ENCODE measurements at regions not wholly inside any gene's neighbourhood (a gene's known extent, or its start where the extent isn't known, plus 50 kb on each side); places are given as distances from the start of the nearest gene placed in this dataset.

DNA sequence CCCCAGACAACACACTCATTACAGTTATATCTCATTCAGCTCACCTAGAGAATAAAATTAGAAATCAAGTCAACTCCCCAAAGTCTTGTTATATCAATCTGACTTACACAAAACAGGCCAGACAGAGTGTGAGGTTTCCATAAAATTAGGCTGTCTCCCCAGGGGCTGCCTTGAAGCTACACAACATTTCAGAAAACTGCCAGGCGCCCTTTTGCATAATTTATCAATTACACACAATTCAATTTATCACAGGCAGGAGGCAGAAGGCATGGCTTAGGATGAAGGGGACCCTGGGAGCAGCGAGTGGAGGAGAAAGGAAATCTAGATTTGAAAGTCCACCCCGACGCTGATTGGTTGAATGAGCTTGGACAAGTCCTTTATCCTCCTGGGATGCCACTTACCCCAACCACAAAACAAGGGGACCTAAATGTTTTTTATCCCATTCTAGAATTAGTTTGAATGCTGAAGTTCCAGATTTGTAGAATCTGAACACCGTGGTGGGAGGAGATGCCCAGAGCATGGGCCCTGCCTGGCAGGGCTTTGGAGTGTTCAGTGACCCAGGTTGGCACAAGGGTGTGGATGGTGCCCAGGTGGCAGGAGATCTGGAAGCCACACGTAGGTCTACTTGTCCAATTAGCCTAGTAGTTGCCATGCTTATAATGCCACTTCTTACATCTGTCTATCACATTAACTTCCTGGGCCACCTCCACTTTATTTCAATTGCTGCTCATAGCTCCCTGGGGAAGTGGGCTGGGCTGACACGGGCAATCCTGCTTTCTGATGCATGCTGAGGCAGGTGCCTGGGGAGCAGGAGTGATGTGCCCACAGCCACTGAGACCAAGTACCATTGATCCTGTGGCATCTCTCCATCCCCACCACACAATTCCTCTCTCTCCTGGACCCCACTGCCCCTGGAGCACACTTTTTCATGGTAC, 119.8 kb upstream of the TLE3 start:
- DNase-seq (ENCODE audit: extremely low read depth in 1 of 2, low read depth in 1 of 2), result no peak

DNA sequence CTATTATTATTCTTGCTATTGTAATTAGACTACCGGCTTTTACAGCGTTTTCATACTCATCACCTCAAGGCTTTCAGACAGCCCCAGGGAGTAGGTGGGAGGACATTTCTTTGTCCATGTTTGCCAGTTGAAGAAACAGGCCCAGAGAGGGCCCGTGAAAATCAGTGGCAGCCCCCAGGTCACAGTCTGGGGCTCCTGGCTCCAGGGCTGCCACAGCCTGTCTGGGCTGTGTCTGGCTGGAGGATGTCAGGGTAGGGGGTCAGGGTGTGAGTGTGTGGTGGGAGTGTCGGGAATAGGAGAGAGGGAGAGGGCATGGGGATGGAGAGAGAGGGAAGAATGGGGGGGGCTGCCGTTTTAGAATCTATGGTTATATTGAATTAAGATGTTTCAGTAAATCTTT, 118.2 kb upstream of the TLE3 start:
- DNase-seq (ENCODE audit: extremely low read depth in 1 of 2, low read depth in 1 of 2), result no peak

DNA sequence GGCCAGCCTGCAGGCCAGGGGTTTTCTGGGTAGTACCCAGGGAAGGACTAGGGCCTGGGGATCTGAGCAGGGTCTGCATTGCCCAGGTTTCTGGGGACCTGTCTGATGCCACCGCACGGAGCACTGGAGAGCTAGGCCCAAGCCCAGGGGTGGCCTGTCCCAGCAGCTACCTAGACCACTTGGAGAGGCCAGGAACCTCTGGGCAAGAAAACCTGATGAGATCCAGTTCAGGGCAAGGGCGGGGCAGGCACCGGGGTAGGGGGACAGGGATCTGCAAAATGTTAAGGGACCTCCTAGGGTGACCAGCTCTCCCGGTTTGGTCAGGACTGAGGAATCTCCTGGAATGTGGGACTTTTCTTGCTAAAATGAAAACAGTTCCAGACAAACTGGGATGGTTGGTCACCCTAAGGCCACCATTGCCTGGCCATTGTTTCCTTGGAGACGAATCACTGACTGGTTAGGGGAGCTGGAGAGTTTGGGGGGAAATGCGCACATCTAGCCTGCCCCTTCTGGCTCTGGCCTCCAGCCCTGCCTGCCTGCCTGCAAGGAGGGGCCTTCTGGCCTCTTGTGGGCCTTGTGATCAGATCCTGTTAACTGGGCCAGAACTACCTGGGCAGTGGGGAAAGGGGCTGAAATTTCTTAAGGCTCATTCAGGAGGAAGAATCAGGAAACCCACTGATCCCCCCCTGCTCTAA, 117.4 kb upstream of the TLE3 start:
- no peak for DNase-seq (ENCODE audit: extremely low read depth in 1 of 2, low read depth in 1 of 2)

DNA sequence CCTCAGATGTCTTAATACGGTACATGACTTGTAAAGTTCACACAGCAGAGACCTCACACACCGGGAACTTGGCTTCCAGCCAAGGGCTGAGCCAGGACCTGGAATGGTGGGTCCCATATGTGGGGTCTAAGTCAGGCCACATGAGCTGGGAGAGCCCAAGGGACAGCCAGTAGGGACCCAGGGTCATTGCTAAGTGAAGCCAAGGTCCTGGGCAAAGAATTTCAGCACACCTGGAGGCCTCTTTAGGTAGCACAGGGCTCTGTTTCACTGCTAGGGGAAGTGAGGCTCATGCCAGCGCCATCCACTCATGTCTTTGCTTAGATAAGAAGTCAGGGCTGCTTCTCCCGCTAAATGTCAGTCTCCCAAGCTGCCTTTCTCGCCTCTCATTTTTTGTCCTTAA, 116.6 kb upstream of the TLE3 start:
- no peak for DNase-seq (ENCODE audit: extremely low read depth in 1 of 2, low read depth in 1 of 2)

DNA sequence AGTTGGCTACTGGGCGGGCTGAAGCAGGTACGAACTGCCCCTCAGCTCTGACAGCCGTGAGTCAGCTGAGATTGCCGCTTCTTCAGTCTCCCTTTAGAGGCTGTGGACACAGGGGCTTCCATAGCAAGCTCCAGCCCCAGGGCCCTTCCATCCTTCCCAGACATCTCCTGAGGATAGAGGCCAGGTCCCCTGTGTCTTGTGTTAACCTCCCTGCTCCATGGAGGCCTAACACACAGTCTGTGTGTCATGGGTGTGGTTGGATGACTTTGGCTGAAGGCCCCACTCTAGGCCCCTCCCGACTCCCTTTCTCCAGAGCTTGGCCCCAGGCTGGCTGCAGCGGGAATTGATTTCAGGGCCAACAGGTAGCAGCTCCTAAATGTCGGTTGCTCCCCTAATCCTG, 116.1 kb upstream of the TLE3 start:
- DNase-seq (ENCODE audit: extremely low read depth in 1 of 2, low read depth in 1 of 2), result no peak

DNA sequence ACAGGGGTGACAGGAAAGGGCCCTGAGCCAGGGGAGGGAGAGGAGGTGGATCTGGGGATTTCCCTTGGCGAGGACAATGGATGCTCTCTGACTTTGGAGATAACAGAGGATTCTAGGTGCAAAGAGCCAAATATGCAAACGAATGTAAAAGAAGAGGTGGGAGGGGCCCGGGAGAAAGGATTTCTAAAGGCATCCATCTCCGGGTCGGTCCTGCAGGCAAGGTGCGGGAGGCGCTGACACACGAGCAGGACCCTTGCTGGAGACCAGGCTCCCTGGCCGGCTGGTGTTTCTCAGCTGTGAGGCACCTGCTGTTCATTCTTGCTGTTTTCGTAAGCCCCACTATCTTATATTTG, 115.2 kb upstream of the TLE3 start:
- DNase-seq (ENCODE audit: extremely low read depth in 1 of 2, low read depth in 1 of 2), result no peak

DNA sequence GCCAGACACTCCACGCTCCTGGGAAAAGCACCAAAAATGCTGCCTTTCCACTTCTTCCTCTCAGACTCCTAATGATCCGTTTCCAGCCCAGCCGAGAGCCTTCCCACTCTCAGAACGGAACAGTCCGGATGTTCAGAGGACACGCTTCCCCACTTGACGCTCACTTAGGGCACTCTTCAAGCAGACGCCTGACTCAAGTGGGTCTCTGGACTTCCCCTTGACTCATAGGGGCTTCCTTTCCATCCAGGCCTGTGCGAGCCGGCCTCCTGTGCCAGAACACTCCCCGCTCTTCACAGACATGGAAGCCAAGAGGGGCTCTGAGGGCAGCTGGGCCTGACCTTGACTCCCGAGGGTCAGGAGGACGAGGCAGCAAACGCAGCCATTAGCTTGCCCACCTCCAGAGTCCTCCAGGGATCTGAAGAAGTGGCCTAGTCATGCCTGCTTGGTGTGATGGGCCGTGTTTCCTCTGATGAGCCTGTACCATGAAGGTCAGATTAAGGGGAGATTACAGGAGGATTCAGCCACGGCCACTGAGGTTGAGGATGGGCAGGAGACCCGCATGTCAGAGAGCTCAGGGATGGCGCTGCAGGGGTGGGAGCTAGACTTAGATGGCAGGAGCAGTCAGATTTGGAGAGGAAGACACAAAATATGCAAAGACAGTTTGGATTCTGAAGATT, 114.7 kb upstream of the TLE3 start:
- no peak for DNase-seq (ENCODE audit: extremely low read depth in 1 of 2, low read depth in 1 of 2)

DNA sequence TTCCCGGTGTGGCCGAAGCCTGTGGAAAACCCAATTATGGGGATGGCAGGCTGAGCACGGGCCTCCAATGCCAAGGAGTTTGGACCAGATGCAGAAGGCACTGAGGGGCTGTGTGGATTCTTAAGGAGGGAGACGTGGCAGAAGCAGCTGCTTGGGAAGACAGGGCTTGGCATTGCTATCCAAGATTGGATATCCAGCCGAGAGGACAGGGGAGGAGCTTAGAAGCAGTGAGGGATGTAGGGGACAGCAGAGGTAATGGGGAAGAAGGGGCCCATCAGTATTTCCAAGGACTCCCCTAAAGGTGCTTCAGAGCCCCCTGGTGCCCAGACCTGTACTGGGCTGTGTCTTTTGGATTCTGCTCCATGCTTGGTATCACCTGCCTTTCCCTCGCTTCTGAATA, 112.8 kb upstream of the TLE3 start:
- no peak for DNase-seq (ENCODE audit: extremely low read depth in 1 of 2, low read depth in 1 of 2)

DNA sequence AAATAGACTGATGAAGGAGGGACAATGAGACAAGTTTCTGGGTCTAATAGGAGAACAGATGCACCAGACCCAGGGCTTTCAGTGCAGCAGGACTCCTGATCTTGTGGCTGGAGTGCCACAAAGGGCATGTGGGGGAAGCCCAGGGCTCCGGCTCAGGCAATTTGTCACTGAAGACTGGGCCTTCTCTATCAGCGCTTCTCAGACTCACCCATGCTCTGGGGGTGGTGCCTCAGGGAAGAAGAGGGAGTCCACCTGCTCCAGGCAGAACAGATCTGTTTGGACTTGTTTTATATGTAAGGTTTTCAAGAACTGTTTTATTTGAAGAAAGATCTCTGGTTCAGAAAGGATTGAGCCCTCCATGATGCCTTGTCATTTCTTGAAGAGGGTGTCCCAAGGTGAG, 112.4 kb upstream of the TLE3 start:
- DNase-seq (ENCODE audit: extremely low read depth in 1 of 2, low read depth in 1 of 2), result no peak

DNA sequence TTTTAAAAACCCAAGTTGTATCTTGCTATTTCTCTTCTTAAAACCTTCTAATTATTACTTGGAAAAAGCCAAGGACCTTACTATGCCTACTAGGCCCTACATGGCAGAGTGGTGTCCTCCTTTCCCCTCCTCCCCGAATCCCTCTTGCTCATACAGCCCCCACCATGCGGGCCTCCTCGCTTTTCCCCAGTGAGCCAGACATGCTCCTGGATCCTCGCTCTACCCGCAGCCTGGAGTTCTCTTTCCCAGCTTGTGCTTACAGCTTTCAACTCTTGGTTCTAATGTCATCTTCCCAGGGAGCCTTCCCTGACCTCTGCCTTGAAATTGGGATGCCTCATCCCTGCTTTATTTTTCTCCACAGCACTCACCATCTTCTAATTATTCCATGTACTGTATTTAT, 111.8 kb upstream of the TLE3 start:
- no peak for DNase-seq (ENCODE audit: extremely low read depth in 1 of 2, low read depth in 1 of 2)

DNA sequence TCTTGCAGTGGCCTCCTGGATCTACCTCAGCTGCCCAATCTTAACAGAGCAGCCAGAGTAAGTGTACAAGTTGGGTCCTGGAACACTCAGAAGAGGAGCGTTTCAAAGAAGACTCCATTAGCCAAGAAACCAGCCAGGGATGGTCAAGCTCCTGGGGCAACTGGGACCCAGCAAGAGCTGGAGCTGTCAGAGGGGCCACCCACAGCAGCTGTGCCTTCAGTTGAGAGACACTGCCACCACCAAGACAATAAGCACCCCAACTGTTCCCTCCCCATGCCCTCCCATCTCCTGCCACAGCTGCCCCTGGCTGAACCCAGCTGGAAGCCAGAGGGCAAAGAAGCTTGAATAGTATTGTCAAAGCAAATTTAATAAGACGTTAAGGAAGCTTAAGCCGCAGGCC, 110.6 kb upstream of the TLE3 start:
- no peak for DNase-seq (ENCODE audit: extremely low read depth in 1 of 2, low read depth in 1 of 2)

DNA sequence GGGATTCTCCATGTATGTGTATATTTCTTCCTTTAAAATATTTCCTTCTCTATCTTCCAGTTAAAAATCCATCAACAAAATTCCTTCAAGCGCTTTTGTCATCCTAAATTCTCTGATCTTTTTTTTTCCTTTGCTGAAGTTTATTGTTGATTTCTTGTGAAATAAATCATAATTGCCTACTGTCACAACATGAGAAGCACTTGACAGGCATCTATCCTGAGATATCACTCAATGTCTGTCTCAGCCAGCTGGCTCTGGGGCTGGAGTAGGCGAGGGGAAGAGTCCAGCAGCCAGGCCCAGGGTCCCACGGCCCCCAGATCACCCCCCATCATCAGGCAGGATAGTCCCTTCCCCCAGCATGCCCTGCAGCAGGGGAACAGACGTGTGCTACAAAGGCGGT, 109.0 kb upstream of the TLE3 start:
- DNase-seq (ENCODE audit: extremely low read depth in 1 of 2, low read depth in 1 of 2), result no peak

DNA sequence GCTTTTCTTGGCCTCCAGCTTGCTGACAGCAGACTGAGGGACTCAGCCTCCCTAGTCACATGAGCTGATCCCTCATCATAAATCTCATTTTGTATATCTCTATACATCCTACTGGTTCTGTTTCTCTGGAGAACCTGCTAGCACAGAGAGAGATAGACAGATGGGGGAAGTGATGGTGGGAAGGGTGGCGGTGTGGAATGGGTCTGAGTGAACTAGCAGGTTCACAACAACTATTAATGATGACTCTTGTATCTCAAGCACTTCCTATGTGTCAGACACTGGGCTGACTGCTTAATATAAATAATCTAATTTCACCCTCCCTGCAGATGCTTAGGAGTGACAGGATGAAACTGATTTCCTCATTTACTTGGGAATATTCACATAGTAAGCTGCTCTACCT, 106.9 kb upstream of the TLE3 start:
- DNase-seq (ENCODE audit: extremely low read depth in 1 of 2, low read depth in 1 of 2), result no peak

DNA sequence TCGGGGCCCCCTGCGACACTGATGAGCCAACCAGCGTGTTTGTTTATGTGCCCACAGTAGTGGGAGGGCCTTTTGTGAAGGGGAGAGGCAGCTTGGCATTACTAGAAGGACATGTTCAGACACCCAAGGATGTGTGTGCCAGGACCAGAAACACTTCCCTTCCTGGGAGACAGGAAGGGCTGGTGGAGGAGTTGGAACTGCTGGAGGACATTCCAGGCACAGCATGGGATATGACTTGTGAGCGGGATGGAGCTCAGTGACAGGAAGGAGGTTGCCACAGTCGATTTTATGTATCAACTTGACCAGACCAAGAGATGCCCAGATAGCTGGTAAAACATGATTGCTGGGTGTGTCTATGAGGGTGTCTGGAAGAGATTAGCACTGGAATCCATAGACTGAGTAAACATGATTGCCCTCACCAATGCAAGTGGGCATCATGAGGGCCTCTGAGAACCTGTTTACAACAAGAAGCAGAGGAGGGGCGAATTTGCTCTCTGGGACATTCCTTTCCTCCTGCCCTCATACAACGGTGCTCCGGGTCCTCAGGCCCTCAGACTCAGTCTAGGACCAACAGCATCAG, 106.4 kb upstream of the TLE3 start:
- DNase-seq (ENCODE audit: extremely low read depth in 1 of 2, low read depth in 1 of 2), result no peak

DNA sequence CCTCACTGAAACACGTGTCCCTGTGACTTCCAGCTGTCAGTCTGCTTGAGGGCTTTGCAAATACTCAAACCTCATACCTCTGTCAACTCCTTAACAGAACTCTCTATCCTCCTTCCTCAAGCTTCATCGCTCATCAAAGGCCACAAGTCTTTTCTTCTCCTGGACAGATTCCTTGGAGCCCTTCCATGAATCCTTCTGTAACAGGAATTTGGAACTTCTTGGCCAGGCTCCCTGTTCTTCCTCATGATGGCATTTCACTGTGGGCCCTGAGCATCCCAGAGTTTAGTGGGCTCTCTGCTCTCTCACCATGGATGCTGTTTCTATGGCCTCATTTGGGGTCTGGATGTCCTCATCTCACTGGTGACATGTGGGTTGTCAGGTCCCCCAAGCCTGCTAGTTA, 105.0 kb upstream of the TLE3 start:
- DNase-seq (ENCODE audit: extremely low read depth in 1 of 2, low read depth in 1 of 2), result no peak

DNA sequence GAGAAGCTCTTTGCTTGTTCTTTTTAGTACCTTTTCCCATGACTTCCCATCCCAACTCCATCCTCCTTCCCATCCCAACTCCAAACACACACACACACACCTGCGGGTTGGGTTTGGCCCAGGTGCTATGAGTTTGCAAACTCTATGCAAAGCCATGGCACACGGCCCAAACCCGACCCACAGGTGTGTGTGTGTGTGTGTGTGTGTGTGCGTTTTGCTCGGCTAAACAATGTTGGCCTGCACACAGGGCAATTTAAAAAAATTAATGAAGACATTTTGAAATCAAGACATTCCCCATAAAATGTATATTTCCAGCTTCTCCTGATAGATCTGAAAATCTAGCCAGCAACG, 103.7 kb upstream of the TLE3 start:
- DNase-seq (ENCODE audit: extremely low read depth in 1 of 2, low read depth in 1 of 2), result no peak

DNA sequence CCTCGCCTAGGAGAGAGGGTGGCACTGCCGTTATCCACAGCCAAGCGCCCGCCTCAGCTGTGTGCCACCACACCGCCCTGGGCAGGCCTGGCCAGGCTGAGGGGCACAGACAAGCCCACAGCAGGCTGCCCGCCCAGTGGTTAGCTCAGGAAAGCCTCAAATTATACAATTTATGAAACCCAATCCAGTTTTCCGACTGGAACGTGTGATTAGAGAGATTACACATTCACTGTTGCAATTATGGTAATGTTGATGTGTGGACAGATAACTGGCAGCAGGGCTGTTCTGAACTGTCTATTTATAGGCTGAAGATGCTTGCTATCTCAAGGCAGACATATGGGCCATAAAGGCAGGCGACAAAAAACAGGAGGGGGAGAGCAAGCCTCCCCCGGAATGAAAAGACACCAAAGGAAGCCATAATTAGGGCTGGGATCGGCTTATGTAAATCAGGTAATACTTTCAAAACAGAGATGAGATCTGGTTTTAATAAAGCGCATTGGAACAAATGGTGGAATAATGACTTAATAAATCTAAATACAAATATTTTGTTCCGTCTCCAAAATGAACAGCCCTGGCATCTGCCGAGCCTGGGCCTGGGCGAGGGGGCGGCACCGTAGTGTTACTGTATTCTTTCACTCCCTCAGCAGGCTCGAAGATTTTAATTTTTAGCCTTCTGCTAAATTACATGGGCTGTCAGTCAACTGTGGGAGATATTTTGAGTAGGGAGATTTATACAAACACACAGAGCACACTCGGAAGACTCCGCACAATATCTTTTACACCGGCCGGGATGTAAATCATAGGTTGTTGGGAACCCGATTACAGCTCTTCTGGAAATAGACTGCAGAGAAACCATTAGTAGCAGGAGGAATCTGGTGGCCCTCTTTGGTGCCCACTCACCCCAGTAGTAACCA, 103.1 kb upstream of the TLE3 start:
- DNase-seq (ENCODE audit: extremely low read depth in 1 of 2, low read depth in 1 of 2), result no peak

DNA sequence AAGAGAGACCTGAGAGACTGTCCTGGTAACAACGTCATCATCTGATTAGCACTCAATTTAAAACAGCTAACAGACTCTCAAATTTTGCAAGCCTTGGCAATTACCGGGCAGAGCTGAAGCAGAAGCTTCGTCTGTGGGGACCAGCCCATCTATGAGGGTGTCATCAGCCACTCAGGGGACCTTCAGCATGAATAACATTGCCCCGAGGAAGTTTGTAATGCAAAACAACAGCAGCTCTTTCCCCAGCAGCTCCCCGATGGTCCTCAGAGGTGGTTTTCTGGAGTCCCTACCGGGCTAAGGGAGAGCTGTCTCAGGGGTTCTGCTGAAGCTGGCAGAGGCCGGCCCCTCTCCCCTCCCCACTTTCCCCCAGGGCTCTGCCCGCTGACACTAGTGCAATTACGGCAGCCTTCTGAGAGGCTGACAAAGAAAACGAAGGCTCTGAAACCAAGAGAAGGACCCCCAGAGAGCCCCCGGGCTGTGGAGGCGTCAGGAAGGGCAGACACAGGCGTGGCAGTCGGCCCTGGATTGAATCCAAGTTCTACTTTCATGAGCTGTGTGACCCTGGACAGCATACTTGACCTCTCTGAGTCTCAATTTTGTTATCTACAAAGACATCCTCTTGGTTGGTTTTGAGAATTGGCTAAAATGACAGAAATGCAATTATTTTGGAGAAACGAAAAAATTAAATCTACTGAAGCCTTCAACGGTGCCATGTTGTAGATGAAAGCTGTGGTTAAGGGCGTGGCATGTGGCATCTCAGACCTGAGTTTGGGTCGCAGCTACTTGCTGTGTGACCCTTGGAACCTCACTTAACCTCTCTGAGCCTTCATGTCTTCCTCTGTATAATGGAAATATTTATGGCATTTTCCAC, 102.1 kb upstream of the TLE3 start:
- no peak for DNase-seq (ENCODE audit: extremely low read depth in 1 of 2, low read depth in 1 of 2)

DNA sequence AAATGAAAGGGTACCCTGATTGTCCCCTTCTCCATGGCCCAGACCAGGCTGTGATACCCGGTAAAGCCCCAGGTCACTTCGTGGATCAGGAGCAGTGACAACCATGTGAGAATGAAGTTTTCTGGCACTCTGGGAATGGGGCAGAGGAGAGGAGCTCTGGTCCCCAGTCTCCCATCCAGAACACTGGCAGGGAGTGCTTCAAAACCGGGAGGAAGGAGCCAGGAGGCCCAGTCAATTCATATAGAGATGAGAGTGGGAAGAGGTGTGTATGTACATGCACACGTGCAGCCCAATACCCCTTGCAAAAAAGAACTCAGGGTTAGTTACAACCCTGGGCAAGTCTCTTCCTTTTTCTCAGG, 101.4 kb upstream of the TLE3 start:
- no peak for DNase-seq (ENCODE audit: extremely low read depth in 1 of 2, low read depth in 1 of 2)

Measured in stimulated activated CD8-positive, alpha-beta memory T cell treated with anti-CD3 and anti-CD28 coated beads, Interleukin-7, amount 100 ng/mL, for 48 hours (primary cell).